Suprapubic skin (tissue), 4 donors: ENCODE measurements at regions not wholly inside any gene's neighbourhood (a gene's known extent, or its start where the extent isn't known, plus 50 kb on each side); places are given as distances from the start of the nearest gene placed in this dataset.

ENCODE experiments used
- CTCF ChIP-seq, 2 donors: fragments of 200-600 bp in 1 of 2; fragments of 450-650 bp in 1 of 2; sonication (generic) in 1 of 2; IDR thresholded peaks; one replicate each; pipeline ENCODE4 v1.5.1; 2016 to 2019; ENCODE audit warnings: antibody characterized with exemption in 2 of 2, mild to moderate bottlenecking in 1 of 2, moderate library complexity in 1 of 2
- EP300 ChIP-seq: sonication (generic); formaldehyde crosslinking; IDR thresholded peaks from one replicate; pipeline ENCODE4 v1.6.1; 2017; ENCODE audit warnings: antibody characterized with exemption
- POLR2A ChIP-seq, 2 donors: fragments of 450-650 bp; IDR thresholded peaks; one replicate each; pipeline ENCODE4 v1.6.1; 2017; ENCODE audit warnings: antibody characterized with exemption in 2 of 2, mild to moderate bottlenecking in 2 of 2, moderate library complexity in 2 of 2
- POLR2AphosphoS5 ChIP-seq, 3 donors: sonication (generic); formaldehyde crosslinking; IDR thresholded peaks; one replicate each; pipeline ENCODE4 v1.6.1; 2017; ENCODE audit warnings: antibody characterized with exemption in 3 of 3

- no peak for TF ChIP-seq POLR2A (IDR thresholded peaks at IDR 0.05)
- TF ChIP-seq POLR2AphosphoS5 (IDR thresholded peaks at IDR 0.05): no peak
- TF ChIP-seq CTCF (IDR thresholded peaks at IDR 0.05): no peak
- TF ChIP-seq EP300: no peak
These were observed 66.4 kb downstream of the OLIG3 start for GRCh38 chr6:137427656-137428290.
